ENCODE measurements at regions not wholly inside any gene's neighbourhood (a gene's known extent, or its start where the extent isn't known, plus 50 kb on each side); places are given as distances from the start of the nearest gene placed in this dataset.

DNA sequence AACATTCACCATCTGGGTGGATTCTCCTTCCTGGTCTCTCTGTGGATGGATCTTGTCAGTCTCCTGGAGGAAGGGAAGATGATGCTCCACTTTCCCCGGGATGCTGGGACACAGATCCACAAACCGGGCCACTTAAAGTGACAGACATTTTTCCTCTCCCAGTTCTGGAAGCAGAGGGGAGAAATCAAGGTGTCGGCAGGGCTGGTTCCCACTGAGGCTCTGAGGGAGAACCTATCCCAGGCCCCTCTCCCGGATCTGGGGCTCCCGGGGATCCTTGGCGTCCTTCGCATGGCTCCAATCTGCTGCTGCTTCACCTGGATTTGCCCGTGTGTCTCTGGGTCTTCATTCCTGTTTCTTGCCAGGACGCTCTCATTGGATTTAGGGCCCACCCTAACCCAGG lies 263.1 kb upstream of the TNRC6C start:
- TF ChIP-seq, protein P1, sequence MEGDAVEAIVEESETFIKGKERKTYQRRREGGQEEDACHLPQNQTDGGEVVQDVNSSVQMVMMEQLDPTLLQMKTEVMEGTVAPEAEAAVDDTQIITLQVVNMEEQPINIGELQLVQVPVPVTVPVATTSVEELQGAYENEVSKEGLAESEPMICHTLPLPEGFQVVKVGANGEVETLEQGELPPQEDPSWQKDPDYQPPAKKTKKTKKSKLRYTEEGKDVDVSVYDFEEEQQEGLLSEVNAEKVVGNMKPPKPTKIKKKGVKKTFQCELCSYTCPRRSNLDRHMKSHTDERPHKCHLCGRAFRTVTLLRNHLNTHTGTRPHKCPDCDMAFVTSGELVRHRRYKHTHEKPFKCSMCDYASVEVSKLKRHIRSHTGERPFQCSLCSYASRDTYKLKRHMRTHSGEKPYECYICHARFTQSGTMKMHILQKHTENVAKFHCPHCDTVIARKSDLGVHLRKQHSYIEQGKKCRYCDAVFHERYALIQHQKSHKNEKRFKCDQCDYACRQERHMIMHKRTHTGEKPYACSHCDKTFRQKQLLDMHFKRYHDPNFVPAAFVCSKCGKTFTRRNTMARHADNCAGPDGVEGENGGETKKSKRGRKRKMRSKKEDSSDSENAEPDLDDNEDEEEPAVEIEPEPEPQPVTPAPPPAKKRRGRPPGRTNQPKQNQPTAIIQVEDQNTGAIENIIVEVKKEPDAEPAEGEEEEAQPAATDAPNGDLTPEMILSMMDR (IDR thresholded peaks at IDR 0.05) = no peak
- no peak for TF ChIP-seq POLR2A (IDR thresholded peaks at IDR 0.05)
